CD4-positive, alpha-beta memory T cell (primary cell): ENCODE measurements at regions not wholly inside any gene's neighbourhood (a gene's known extent, or its start where the extent isn't known, plus 50 kb on each side); places are given as distances from the start of the nearest gene placed in this dataset.

ENCODE experiments used
- CTCF ChIA-PET: fragments of 350-600 bp; sonication (Branson Sonifier 250); formaldehyde crosslinking; loops from one replicate; lab custom pipeline; 2021; ENCODE audit warnings: inconsistent platforms; ENCODE audit not compliant: partially characterized antibody; lab: Charles Lee
- POLR2A ChIA-PET: fragments of 350-600 bp; sonication (Branson Sonifier 250); formaldehyde crosslinking; loops from one replicate; lab custom pipeline; 2021; ENCODE audit not compliant: partially characterized antibody; lab: Charles Lee
- DNase-seq, 5 donors: peaks; one replicate each; pipeline versions ENCODE4 v3.0.0 to v3.0.0-alpha.2; 2020 to 2022; ENCODE audit warnings: mixed read lengths in 1 of 5
- H3K27ac ChIP-seq: one replicate; pipeline ENCODE4 v1.7.0; 2013; ENCODE audit warnings: low read depth, low read length
- H3K27me3 ChIP-seq: 2 replicates; pipeline ENCODE4 v1.7.0; 2013; ENCODE audit warnings: mild to moderate bottlenecking, low read length, moderate library complexity; ENCODE audit not compliant: insufficient read depth
- H3K36me3 ChIP-seq: 2 replicates; pipeline ENCODE4 v1.7.0; 2013; ENCODE audit warnings: mild to moderate bottlenecking, low read length, moderate library complexity; ENCODE audit not compliant: insufficient read depth
- H3K4me1 ChIP-seq: 2 replicates; pipeline ENCODE4 v1.7.0; 2013; ENCODE audit warnings: mild to moderate bottlenecking, low read length, moderate library complexity; ENCODE audit not compliant: insufficient read depth
- H3K4me3 ChIP-seq, 2 donors: one replicate each; pipeline ENCODE4 v1.7.0; 2013; ENCODE audit warnings: low read length in 2 of 2, mild to moderate bottlenecking in 1 of 2
- H3K9me3 ChIP-seq, 2 donors: one replicate each; pipeline ENCODE4 v1.7.0; 2013; ENCODE audit warnings: low read length in 2 of 2, control low read depth in 1 of 2; ENCODE audit not compliant: control insufficient read depth in 1 of 2
- H3K27ac Mint-ChIP-seq, 7 donors: one replicate each; pipeline ENCODE4 v1.8.0; 2020 to 2021; ENCODE audit warnings: mixed read lengths in 7 of 7, mild to moderate bottlenecking in 6 of 7, inconsistent platforms in 3 of 7, moderate library complexity in 3 of 7
- H3K27me3 Mint-ChIP-seq, 2 donors: one replicate each; pipeline ENCODE4 v1.8.0; 2020 to 2021; ENCODE audit warnings: mixed read lengths in 2 of 2
- H3K36me3 Mint-ChIP-seq, 2 donors: one replicate each; pipeline ENCODE4 v1.8.0; 2020 to 2021; ENCODE audit warnings: mixed read lengths in 2 of 2, inconsistent platforms in 1 of 2, mild to moderate bottlenecking in 1 of 2
- H3K4me1 Mint-ChIP-seq, 4 donors: one replicate each; pipeline ENCODE4 v1.8.0; 2020 to 2021; ENCODE audit warnings: mixed read lengths in 4 of 4, mild to moderate bottlenecking in 1 of 4
- H3K4me3 Mint-ChIP-seq, 8 donors: one replicate each; pipeline ENCODE4 v1.8.0; 2020 to 2021; ENCODE audit warnings: mixed read lengths in 8 of 8, mild to moderate bottlenecking in 7 of 8, moderate library complexity in 6 of 8, inconsistent platforms in 3 of 8
- H3K9me3 Mint-ChIP-seq, 8 donors: one replicate each; pipeline ENCODE4 v1.8.0; 2020 to 2021; ENCODE audit warnings: mixed read lengths in 8 of 8, mild to moderate bottlenecking in 5 of 8, inconsistent platforms in 3 of 8, moderate library complexity in 1 of 8
- intact Hi-C: fragments of 100-400 bp; cut with micrococcal nuclease; formaldehyde crosslinking; loops from one replicate; pipeline ENCODE4 v1.15.1; 2023

- no peak for DNase-seq
- H3K4me3 Mint-ChIP-seq, result no peak overlapping the region
- no peaks in the 10 kb centered on the region for H3K9me3 ChIP-seq
- no peak overlapping the region for H3K4me3 ChIP-seq
- H3K27me3 Mint-ChIP-seq, result peaks cover 0 to 2% of the 10 kb centered on the region in 2 donors
- ChIA-PET POLR2A (no interaction called here), CTCF (no interaction called here)
- H3K27ac ChIP-seq, result no peak overlapping the region
- H3K4me1 Mint-ChIP-seq, result no peaks in the 10 kb centered on the region
- no peaks in the 10 kb centered on the region for H3K27me3 ChIP-seq
- H3K4me1 ChIP-seq, result no peaks in the 10 kb centered on the region
- H3K36me3 Mint-ChIP-seq, result no peaks in the 10 kb centered on the region
- H3K36me3 ChIP-seq, result no peaks in the 10 kb centered on the region
- no peak overlapping the region for H3K27ac Mint-ChIP-seq
- intact Hi-C loops, result no loop called here
- no peaks in the 10 kb centered on the region for H3K9me3 Mint-ChIP-seq
Measured at GRCh38 chrX:120819126-120819525, 56.5 kb downstream of the CT47B1 start.

GRCh38 chrX:120813982-120814381 lies 61.7 kb downstream of the CT47B1 start:
- CTCF ChIA-PET, result no interaction called here

GRCh38 chrX:120801426-120801825 lies 74.2 kb downstream of the CT47B1 start:
- H3K4me3 ChIP-seq, result no peak overlapping the region
- Mint-ChIP-seq H3K4me1 (peaks cover 8 to 37% (median 21%) of the 10 kb centered on the region in 4 donors), H3K36me3 (no peaks in the 10 kb centered on the region), H3K4me3 (no peak overlapping the region), H3K9me3 (no peaks in the 10 kb centered on the region), H3K27ac (no peak overlapping the region), H3K27me3 (no peaks in the 10 kb centered on the region)
- DNase-seq, result no peak
- no peaks in the 10 kb centered on the region for H3K9me3 ChIP-seq
- ChIA-PET CTCF (interaction anchor here (2.5 kb wide), 1 partner anchor 11 kb away, joined by 9 read pairs; no protein-coding TSS in a partner anchor), POLR2A (no interaction called here)
- intact Hi-C loops, result no loop called here
- H3K27ac ChIP-seq, result no peak overlapping the region
- H3K27me3 ChIP-seq, result no peaks in the 10 kb centered on the region
- H3K36me3 ChIP-seq, result no peaks in the 10 kb centered on the region
- H3K4me1 ChIP-seq, result peaks cover 22% of the 10 kb centered on the region

More at GRCh38 chrX:120813982-120814381, 61.7 kb downstream of the CT47B1 start:
- H3K36me3 ChIP-seq, result no peaks in the 10 kb centered on the region
- Mint-ChIP-seq H3K27ac (no peak overlapping the region), H3K9me3 (peaks cover 0 to 2% (median 0%) of the 10 kb centered on the region in 8 donors), H3K36me3 (no peaks in the 10 kb centered on the region), H3K4me1 (no peaks in the 10 kb centered on the region), H3K4me3 (no peak overlapping the region), H3K27me3 (peaks cover 0 to 1% of the 10 kb centered on the region in 2 donors)
- no peaks in the 10 kb centered on the region for H3K4me1 ChIP-seq
- intact Hi-C loops, result no loop called here
- POLR2A ChIA-PET, result no interaction called here
- H3K9me3 ChIP-seq, result no peaks in the 10 kb centered on the region
- H3K27ac ChIP-seq, result no peak overlapping the region
- H3K27me3 ChIP-seq, result no peaks in the 10 kb centered on the region
- no peak overlapping the region for H3K4me3 ChIP-seq
- no peak for DNase-seq

GRCh38 chrX:120797188-120797851 lies 78.3 kb downstream of the CT47B1 start:
- Histone ChIP-seq H3K4me3 (no peak overlapping the region), H3K4me1 (peaks cover 22% of the 10 kb centered on the region), H3K36me3 (no peaks in the 10 kb centered on the region), H3K27ac (no peak overlapping the region), H3K9me3 (no peaks in the 10 kb centered on the region), H3K27me3 (no peaks in the 10 kb centered on the region)
- CTCF ChIA-PET, result no interaction called here
- Mint-ChIP-seq H3K27me3 (no peaks in the 10 kb centered on the region), H3K27ac (peak overlapping the region in 5 of 7 donors; percentile 17 to 69 (median 43)), H3K9me3 (no peaks in the 10 kb centered on the region), H3K36me3 (no peaks in the 10 kb centered on the region), H3K4me3 (peak overlapping the region in 4 of 8 donors; percentile 1 to 18 (median 12)), H3K4me1 (peaks cover 12 to 44% (median 34%) of the 10 kb centered on the region in 4 donors)
- intact Hi-C loops, result no loop called here
- peak in 1 of 5 donors; percentile 3 for DNase-seq
- POLR2A ChIA-PET, result no interaction called here

GRCh38 chrX:120795301-120795700 lies 80.4 kb downstream of the CT47B1 start:
- DNase-seq, result no peak
- Histone ChIP-seq H3K4me3 (no peak overlapping the region), H3K27me3 (no peaks in the 10 kb centered on the region), H3K27ac (no peak overlapping the region), H3K9me3 (no peaks in the 10 kb centered on the region), H3K4me1 (peaks cover 22% of the 10 kb centered on the region), H3K36me3 (no peaks in the 10 kb centered on the region)
- Mint-ChIP-seq H3K4me3 (no peak overlapping the region), H3K27me3 (no peaks in the 10 kb centered on the region), H3K27ac (no peak overlapping the region), H3K36me3 (no peaks in the 10 kb centered on the region), H3K4me1 (peaks cover 13 to 50% (median 37%) of the 10 kb centered on the region in 4 donors), H3K9me3 (no peaks in the 10 kb centered on the region)
- ChIA-PET POLR2A (no interaction called here), CTCF (no interaction called here)
- intact Hi-C loops, result no loop called here

GRCh38 chrX:120794525-120794975 lies 81.1 kb downstream of the CT47B1 start:
- Mint-ChIP-seq H3K4me3 (no peak overlapping the region), H3K9me3 (no peaks in the 10 kb centered on the region), H3K4me1 (peaks cover 16 to 49% (median 36%) of the 10 kb centered on the region in 4 donors), H3K27ac (no peak overlapping the region), H3K27me3 (no peaks in the 10 kb centered on the region), H3K36me3 (no peaks in the 10 kb centered on the region)
- no peaks in the 10 kb centered on the region for H3K9me3 ChIP-seq
- no peak overlapping the region for H3K4me3 ChIP-seq
- ChIA-PET POLR2A (no interaction called here), CTCF (interaction anchor here (1.1 kb wide), 1 partner anchor 24 kb away, joined by 3 read pairs; no protein-coding TSS in a partner anchor)
- no peaks in the 10 kb centered on the region for H3K36me3 ChIP-seq
- intact Hi-C loops, result no loop called here
- DNase-seq, result no peak
- H3K4me1 ChIP-seq, result peaks cover 21% of the 10 kb centered on the region
- H3K27me3 ChIP-seq, result no peaks in the 10 kb centered on the region
- no peak overlapping the region for H3K27ac ChIP-seq

GRCh38 chrX:120793098-120793497 lies 82.6 kb downstream of the CT47B1 start:
- Mint-ChIP-seq H3K4me1 (peaks cover 16 to 43% (median 27%) of the 10 kb centered on the region in 4 donors), H3K27me3 (no peaks in the 10 kb centered on the region), H3K9me3 (no peaks in the 10 kb centered on the region), H3K36me3 (no peaks in the 10 kb centered on the region), H3K4me3 (no peak overlapping the region), H3K27ac (peak overlapping the region in 2 of 7 donors; percentile 53 to 78)
- H3K27me3 ChIP-seq, result no peaks in the 10 kb centered on the region
- H3K36me3 ChIP-seq, result no peaks in the 10 kb centered on the region
- intact Hi-C loops, result no loop called here
- no peak overlapping the region for H3K4me3 ChIP-seq
- H3K4me1 ChIP-seq, result peaks cover 12% of the 10 kb centered on the region
- DNase-seq, result no peak
- ChIA-PET POLR2A (no interaction called here), CTCF (no interaction called here)
- H3K9me3 ChIP-seq, result no peaks in the 10 kb centered on the region
- H3K27ac ChIP-seq, result no peak overlapping the region
